Stimulated activated CD8-positive, alpha-beta memory T cell treated with anti-CD3 and anti-CD28 coated beads, Interleukin-15, amount 100 ng/mL, for 48 hours (primary cell): ENCODE measurements at regions not wholly inside any gene's neighbourhood (a gene's known extent, or its start where the extent isn't known, plus 50 kb on each side); places are given as distances from the start of the nearest gene placed in this dataset.

Source experiments
- DNase-seq, 2 donors: peaks; one replicate each; pipeline ENCODE4 v3.0.0-alpha.2; 2020; ENCODE audit warnings: low read depth in 2 of 2

DNA sequence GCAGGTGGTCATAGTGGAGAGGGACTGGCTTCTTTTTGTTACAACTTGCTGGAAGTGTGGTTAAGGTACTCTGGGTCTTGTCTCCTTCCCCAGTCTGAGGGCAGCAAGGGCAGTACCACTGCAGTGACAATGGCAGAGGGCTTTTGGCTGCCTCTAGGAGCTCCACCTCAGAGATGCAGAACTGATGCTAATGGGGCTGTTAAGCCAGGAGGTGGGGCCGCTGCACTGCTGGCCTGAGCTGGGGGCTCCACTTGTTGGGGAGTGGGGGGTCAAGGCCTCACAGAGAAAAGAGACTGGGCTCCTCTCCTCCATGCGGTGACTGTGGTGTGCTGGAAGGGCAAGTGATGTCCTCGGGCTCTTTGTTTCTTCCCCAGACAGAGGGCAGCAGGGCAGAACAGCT is 135.7 kb downstream of the DSEL start:
- no peak for DNase-seq

- DNase-seq, result no peak
Observed at GRCh38 chr18:67379981-67380380, 136.5 kb downstream of the DSEL start.

DNA sequence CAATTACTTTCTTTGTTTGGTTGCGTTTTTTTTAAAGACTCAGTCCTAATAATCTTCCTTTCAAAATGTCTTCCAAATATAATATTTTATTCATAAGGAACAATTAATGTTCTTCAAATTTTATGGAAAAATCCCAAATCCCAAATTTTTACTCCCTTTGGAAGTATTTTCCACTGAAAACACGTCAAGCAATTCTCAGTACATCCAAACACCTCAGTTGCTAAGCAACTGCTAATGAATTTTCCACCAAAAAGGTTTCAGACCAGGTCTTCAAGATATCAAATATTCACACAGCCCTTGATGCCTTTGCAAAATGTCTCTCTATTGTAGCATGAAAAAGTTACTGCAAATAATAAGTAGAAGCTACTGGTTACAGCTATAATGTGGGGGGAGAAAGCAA is 140.1 kb downstream of the DSEL start:
- DNase-seq, result no peak

- DNase-seq, result no peak
Observed at GRCh38 chr18:67373636-67374035, 142.9 kb downstream of the DSEL start.

DNA sequence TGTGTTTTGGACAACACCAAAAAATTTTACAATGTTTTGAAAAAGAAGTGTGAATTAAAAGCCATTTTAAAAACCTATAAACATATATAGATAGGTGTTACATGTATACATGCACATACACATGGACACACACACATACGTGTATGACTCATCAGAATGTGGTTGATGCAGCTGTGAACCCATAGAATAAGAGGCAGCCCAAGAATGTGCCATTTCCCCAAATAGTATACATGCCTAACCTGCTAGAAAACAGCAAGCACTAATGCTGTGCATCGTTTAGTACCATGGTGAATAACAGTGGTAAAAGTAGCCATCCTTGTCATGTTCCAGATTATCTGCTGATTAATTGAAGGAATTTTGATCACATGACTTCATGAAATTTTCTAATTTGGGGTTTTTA is 149.0 kb downstream of the DSEL start:
- DNase-seq, result no peak

- DNase-seq, result no peak
Observed at GRCh38 chr18:67363694-67364093, 152.8 kb downstream of the DSEL start.

DNA sequence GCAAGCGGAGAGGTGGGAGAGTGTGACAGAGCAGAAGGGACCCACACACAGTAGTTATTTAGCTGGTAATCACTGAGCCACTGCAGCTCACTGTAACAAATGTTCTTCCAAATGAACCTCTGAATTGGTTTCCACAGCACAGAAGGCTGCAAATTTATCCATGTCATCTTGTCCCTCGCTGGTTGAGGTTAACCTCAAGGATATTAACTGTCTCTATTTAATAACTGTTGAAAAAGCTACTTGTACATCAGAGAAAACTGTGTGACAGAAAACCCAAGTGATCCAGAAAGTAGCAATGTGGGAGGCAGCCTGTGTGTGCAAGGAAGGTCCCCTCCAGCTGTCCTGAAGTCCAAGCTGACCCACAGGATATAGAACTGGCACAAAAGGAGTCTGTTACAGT is 153.6 kb downstream of the DSEL start:
- DNase-seq, result no peak

GRCh38 chr18:67359873-67360838 is 156.4 kb downstream of the DSEL start:
- peak; percentile 7 to 32 for DNase-seq

GRCh38 chr18:67358947-67359346 is 157.6 kb downstream of the DSEL start:
- no peak for DNase-seq

DNA sequence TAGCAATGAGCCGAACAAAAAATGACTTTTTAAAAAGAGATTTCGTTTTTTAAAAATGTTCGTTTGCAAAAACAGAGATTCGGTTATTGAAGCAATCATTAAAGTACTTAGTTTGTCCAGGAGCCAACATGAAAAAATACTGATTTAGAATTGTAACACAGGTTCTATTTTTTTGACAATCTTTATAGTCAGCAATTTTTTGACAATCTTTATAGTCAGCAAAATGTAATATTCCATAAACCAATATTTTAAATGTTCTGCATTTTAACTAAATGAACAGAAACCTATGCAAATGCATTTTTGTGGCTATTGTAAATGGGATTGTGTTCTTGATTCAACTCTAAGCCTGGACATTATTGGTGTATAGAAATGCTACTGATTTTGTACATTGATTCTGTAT is 161.8 kb downstream of the DSEL start:
- DNase-seq, result no peak

DNA sequence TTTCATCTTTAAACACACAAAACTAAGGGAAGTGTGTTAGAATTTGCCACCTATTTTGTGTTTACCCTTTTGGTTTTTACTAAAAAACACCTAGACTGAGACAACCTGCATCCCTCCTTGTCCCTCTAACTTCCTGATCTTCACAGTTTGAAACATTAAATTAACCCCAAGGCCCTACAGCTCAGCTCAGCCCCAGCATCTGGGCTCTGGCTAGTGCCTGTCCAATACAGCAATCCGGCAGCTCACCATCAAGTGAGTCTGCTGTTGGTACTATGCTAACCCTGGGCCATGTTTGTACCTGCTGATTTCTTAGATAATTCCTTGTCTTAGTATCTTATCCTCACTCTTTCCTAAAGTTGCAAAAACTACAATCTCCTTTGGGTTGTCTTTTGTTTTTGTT is 162.4 kb downstream of the DSEL start:
- no peak for DNase-seq

DNA sequence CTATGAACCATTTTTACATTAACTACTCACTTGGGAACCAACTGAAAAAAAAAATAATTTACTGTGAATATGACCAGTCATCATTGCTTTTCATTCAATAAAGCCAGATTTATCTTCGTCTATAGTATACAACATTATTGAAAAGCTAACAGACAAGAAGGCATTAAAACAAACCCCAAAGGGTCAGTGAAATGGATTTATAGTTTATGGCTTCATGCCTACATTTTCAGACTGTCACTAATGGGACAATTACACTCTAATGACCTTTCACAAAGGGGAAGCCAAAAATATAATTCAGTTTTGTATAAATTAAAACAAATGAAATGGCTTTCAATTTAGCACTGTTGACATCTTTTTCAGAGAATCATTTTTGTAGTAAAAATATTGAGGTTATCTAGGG is 169.1 kb downstream of the DSEL start:
- DNase-seq, result no peak

- DNase-seq, result no peak
Observed at GRCh38 chr18:67342159-67342558, 174.4 kb downstream of the DSEL start.

GRCh38 chr18:67337696-67338095 is 178.8 kb downstream of the DSEL start:
- no peak for DNase-seq

DNA sequence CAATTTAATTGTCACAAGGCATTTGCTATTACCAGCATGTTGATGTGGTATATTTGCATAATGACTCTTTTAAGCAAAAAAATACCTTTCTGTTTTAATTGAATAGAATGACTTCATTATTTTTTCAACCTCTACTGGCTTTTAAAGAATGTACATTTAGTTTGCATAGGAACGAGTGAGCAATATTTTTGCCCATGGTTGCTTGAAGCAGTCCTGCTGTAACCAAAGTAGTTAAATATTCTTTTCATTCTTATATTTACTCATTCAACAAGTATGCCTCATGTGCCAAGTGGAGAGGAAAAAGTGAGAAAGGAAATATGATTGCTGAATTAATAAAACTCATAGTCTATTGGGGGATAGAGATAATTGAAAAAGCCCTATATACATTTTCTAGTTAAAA is 184.7 kb downstream of the DSEL start:
- DNase-seq, result no peak

GRCh38 chr18:67319109-67319508 is 197.4 kb downstream of the DSEL start:
- DNase-seq, result no peak

- no peak for DNase-seq
Observed at GRCh38 chr18:67318651-67319050, 197.9 kb downstream of the DSEL start.

DNA sequence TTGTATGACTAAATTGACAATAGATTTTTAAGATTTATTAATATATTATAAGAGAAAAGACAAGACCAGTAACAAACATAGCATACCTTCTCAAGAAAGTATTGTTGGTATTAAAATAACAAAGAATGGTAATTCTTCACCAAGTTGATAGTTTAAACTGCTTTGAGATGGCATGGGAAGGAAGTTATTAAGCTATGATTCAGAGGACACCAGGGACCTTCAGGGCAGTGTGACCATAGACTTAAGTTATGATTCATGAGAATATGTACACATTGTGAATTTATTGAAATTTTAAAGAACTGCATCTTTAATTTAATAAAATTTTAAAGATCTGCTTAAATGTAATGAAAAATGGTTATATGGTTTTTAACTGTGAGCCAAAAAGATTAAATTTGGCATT is 205.7 kb downstream of the DSEL start:
- no peak for DNase-seq

GRCh38 chr18:67308819-67309218 is 207.7 kb downstream of the DSEL start:
- DNase-seq, result no peak

GRCh38 chr18:67305466-67305865 is 211.1 kb downstream of the DSEL start:
- DNase-seq, result no peak

- no peak for DNase-seq
Observed at GRCh38 chr18:67302043-67302442, 214.5 kb downstream of the DSEL start.

DNA sequence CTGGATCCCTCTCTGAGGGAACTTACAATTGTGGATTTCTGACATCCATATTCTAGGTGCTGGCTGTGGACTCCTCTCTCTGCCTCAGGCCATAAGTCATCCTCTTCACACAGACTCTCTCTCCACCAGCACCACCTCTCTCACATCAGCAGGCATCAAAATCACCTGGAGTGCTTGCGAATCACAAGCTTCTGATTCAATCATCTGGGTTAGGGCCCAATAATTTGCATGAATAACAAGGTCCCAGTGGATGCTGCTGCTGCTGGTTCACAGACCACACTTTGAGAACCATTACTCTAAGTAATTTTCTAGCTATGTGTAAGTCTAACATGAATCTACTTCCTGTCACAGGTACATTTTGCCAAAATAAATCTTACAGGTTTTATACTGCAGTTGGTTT is 214.9 kb downstream of the DSEL start:
- DNase-seq, result no peak

- DNase-seq, result no peak
Observed at GRCh38 chr18:67300498-67300897, 216.0 kb downstream of the DSEL start.

GRCh38 chr18:67292814-67293213 is 223.7 kb downstream of the DSEL start:
- no peak for DNase-seq
